Mucosa of rectum (tissue), 2 donors: ENCODE measurements at regions not wholly inside any gene's neighbourhood (a gene's known extent, or its start where the extent isn't known, plus 50 kb on each side); places are given as distances from the start of the nearest gene placed in this dataset.

Source experiments
- H3K27ac ChIP-seq, 2 donors: one replicate each; pipeline ENCODE4 v1.7.0; 2013; ENCODE audit warnings: inconsistent platforms in 2 of 2, low read depth in 2 of 2, low read length in 2 of 2
- H3K27me3 ChIP-seq, 2 donors: one replicate each; pipeline ENCODE4 v1.7.0; 2013; ENCODE audit warnings: low read length in 2 of 2; ENCODE audit not compliant: control insufficient read depth in 2 of 2, insufficient read depth in 2 of 2
- H3K36me3 ChIP-seq, 2 donors: one replicate each; pipeline ENCODE4 v1.7.0; 2013; ENCODE audit warnings: low read length in 2 of 2; ENCODE audit not compliant: control insufficient read depth in 2 of 2, insufficient read depth in 2 of 2
- H3K4me1 ChIP-seq, 2 donors: one replicate each; pipeline ENCODE4 v1.7.0; 2013; ENCODE audit warnings: low read length in 2 of 2, mild to moderate bottlenecking in 1 of 2; ENCODE audit not compliant: control insufficient read depth in 2 of 2, insufficient read depth in 2 of 2
- H3K4me3 ChIP-seq, 2 donors: one replicate each; pipeline ENCODE4 v1.7.0; 2013; ENCODE audit warnings: low read length in 2 of 2
- H3K9ac ChIP-seq, 2 donors: one replicate each; pipeline ENCODE4 v1.7.0; 2013; ENCODE audit warnings: low read length in 2 of 2, low read depth in 1 of 2, mild to moderate bottlenecking in 1 of 2
- H3K9me3 ChIP-seq, 2 donors: one replicate each; pipeline ENCODE4 v1.7.0; 2013; ENCODE audit warnings: low read length in 2 of 2; ENCODE audit not compliant: control insufficient read depth in 2 of 2
- donor health status: healthy.
- donor health status: Normal muscosa, but diverticular disease.

DNA sequence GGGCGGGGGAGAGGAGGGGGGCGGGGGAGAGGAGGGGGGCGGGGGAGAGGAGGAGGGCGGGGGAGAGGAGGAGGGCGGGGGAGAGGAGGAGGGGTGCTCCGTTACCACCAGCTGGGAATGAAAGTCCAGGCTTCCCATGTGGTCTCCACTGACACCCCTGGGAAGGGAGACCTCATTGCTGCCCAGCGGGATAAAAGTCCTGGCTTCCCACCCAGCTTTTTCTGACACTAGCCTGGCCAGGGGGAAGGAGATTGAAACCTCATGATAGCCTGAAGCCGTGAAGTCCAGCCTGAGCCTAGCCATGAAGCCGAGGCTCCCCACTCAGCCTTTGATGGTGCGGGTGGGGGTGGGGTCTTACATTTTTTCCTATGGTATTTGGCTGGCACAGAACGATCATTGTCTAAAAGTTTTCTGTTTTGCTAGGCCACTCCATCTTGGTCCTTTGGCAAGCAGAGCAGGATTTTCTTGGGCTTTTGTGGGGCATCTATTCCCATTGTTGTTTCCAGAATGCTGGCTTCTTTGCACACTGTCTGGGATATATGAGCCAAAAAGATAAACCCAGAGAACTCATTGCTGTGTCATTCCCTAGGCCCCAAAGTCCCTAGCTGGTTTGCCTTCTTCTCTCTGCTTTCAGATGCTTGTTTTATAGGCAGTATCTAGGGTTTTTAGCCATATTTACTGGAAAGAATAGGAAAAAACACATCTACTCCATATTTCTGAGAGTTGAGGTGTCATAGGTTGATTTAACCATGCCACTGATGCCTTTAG is 65.3 kb upstream of the SMOX start:
- H3K4me1 ChIP-seq, result peaks cover 4 to 12% of the 10 kb centered on the region in 2 donors
- no peak overlapping the region for H3K27ac ChIP-seq

DNA sequence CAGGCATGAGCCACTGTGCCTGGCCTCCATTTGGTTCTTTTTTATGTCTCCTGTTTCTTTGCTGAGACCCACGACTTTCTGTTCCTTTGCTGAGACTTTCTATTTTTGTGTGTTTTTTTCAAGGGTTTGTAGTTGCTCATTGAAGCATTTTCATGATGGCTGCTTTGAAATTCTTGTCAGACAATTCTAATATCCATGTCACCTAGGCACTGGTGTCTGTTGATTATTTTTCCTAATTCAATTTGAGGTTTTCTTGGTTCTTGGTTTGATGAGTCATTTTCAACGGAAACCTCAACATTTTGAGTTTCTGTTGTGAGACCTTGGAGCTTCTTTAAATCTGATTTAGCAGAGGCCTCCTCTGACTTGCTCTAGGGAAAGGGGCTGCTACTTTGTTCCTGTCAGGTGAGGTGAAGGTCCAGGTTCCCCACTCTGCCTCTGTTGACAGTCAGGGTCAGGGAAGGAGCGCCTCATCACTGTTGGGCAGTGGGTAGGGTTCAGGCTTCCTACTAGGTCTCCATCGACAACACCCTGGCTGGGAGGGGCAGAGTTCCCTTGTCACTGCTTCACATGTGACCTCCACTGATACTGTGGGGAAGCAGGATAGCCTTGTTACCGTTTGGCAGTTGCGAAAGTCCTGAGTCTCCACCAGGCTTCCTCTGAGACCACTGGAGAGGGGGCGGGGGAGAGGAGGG is 66.1 kb upstream of the SMOX start:
- H3K4me1 ChIP-seq, result peaks cover 4 to 12% of the 10 kb centered on the region in 2 donors
- H3K9ac ChIP-seq, result no peak overlapping the region
- peak overlapping the region in 1 of 2 donors; percentile 50 for H3K4me3 ChIP-seq
- H3K9me3 ChIP-seq, result no peaks in the 10 kb centered on the region
- H3K36me3 ChIP-seq, result no peaks in the 10 kb centered on the region
- H3K27me3 ChIP-seq, result no peaks in the 10 kb centered on the region
- peak overlapping the region; percentile 28 to 68 for H3K27ac ChIP-seq

More for the DNA sequence above, 65.3 kb upstream of the SMOX start:
- Histone ChIP-seq H3K9me3 (no peaks in the 10 kb centered on the region), H3K27me3 (no peaks in the 10 kb centered on the region), H3K4me3 (no peak overlapping the region), H3K36me3 (no peaks in the 10 kb centered on the region), H3K9ac (no peak overlapping the region)

DNA sequence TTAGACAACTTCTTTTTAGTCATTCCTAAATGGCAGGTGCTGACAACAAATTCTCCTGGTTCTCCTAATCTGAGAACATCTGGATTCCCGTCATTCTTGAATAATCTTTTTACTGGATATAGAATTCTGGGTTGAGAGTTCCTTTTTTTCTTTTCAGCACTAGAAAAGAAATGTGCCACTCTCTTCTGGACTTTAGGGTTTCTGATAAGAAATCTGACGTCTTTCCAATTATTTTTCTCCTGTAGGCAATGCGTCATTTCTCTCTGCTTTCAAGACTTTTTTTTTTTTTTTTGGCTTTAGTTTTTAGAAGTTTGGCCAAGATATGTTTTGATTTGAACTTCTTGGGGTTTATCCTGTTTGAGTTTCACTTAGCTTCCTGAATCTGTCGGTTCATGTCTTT is 66.1 kb upstream of the RNF24 start:
- no peak overlapping the region for H3K27ac ChIP-seq
- H3K4me1 ChIP-seq, result peaks cover 4 to 12% of the 10 kb centered on the region in 2 donors

GRCh38 chr20:4076671-4077070 is 61.3 kb upstream of the RNF24 start:
- Histone ChIP-seq H3K9me3 (no peaks in the 10 kb centered on the region), H3K4me1 (no peaks in the 10 kb centered on the region), H3K27ac (no peak overlapping the region), H3K4me3 (no peak overlapping the region), H3K36me3 (no peaks in the 10 kb centered on the region), H3K9ac (no peak overlapping the region), H3K27me3 (no peaks in the 10 kb centered on the region)

More for the DNA sequence above, 66.1 kb upstream of the RNF24 start:
- Histone ChIP-seq H3K27me3 (no peaks in the 10 kb centered on the region), H3K9me3 (no peaks in the 10 kb centered on the region), H3K36me3 (no peaks in the 10 kb centered on the region), H3K4me3 (no peak overlapping the region), H3K9ac (no peak overlapping the region)

GRCh38 chr20:4076033-4076432 is 60.7 kb upstream of the RNF24 start:
- H3K36me3 ChIP-seq, result no peaks in the 10 kb centered on the region
- H3K4me3 ChIP-seq, result no peak overlapping the region
- no peak overlapping the region for H3K9ac ChIP-seq
- H3K27ac ChIP-seq, result no peak overlapping the region
- H3K4me1 ChIP-seq, result no peaks in the 10 kb centered on the region
- no peaks in the 10 kb centered on the region for H3K27me3 ChIP-seq
- H3K9me3 ChIP-seq, result no peaks in the 10 kb centered on the region

- Histone ChIP-seq H3K27me3 (no peaks in the 10 kb centered on the region), H3K4me3 (no peak overlapping the region), H3K9me3 (no peaks in the 10 kb centered on the region), H3K9ac (no peak overlapping the region), H3K36me3 (no peaks in the 10 kb centered on the region), H3K4me1 (no peaks in the 10 kb centered on the region), H3K27ac (no peak overlapping the region)
Measured at GRCh38 chr20:4074877-4075455, 59.6 kb upstream of the RNF24 start.

DNA sequence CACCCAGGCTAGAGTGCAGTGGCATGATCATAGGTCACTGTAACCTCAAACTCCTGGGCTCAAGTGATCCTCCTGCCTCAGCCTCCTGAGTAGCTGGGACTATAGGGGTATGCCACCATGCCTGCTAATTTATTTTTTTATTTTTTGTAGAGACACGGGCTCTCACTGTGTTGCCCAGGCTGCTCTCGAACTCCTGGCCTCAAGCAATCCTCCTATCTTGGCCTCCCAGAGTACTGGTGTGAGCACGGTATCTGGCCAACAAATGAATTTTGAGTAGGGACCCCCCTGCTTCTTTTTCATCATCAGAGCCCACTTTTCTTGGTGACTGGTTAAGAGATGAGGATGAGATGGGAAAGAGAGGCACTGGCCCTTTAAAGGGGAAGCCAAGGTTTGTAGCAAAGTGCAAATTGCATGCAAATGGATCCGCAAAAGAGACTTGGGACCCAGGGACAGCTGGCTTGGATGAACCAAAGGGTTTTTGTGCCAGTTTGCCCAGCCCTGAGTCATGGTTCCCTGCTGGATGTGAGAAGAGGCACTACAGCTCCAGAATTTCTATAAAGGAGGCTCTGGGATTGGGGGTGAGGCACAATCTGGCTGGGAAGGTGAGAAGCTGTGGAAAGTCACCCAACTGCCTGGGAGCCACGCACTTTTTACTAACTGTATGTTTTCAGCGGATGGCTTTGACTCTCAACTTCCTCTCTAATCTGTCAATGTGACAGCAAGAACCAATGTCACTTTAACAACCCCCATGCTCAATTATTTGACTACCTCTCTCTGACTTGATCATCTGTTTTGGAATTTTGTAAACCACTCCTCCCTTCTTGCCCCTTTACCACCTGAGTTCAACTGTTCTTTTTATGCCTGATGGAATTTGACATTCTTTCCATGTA is 58.7 kb upstream of the RNF24 start:
- H3K27me3 ChIP-seq, result no peaks in the 10 kb centered on the region
- H3K9ac ChIP-seq, result no peak overlapping the region
- no peak overlapping the region for H3K27ac ChIP-seq
- H3K9me3 ChIP-seq, result no peaks in the 10 kb centered on the region
- H3K36me3 ChIP-seq, result no peaks in the 10 kb centered on the region
- H3K4me1 ChIP-seq, result no peaks in the 10 kb centered on the region
- H3K4me3 ChIP-seq, result no peak overlapping the region

DNA sequence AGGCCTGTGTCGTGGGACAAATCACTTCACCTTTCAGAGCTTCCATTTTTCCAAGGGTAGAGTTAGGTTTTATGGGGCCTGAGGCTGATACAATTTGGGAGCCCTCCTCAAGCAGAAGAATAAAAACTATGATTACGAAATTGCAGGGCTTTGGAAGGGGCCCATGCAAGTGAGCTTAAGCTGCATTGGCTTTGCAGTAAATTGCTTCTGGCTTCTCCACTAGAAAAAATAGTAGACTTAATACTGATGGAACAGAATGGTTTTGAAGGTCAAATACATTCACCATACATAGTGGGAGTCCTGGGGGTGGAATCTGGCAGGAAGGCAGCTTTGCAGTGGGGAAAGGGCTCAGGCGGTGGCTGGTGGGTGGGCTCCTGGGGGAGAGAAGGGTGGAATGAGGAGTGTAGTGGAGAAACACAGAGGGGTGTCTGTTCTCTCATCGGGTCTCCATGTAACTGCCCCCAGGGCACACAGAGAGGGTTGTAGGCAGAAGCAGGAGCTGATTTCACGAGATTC is 55.9 kb upstream of the RNF24 start:
- H3K27me3 ChIP-seq, result no peaks in the 10 kb centered on the region
- no peak overlapping the region for H3K9ac ChIP-seq
- H3K27ac ChIP-seq, result no peak overlapping the region
- H3K36me3 ChIP-seq, result no peaks in the 10 kb centered on the region
- H3K9me3 ChIP-seq, result no peaks in the 10 kb centered on the region
- H3K4me1 ChIP-seq, result peaks cover 0 to 4% of the 10 kb centered on the region in 2 donors
- H3K4me3 ChIP-seq, result no peak overlapping the region

GRCh38 chr20:4070323-4071177 is 55.2 kb upstream of the RNF24 start:
- H3K36me3 ChIP-seq, result no peaks in the 10 kb centered on the region
- H3K4me1 ChIP-seq, result peaks cover 0 to 4% of the 10 kb centered on the region in 2 donors
- H3K9me3 ChIP-seq, result no peaks in the 10 kb centered on the region
- no peak overlapping the region for H3K9ac ChIP-seq
- no peak overlapping the region for H3K27ac ChIP-seq
- no peak overlapping the region for H3K4me3 ChIP-seq
- no peaks in the 10 kb centered on the region for H3K27me3 ChIP-seq
